ENCODE measurements at regions not wholly inside any gene's neighbourhood (a gene's known extent, or its start where the extent isn't known, plus 50 kb on each side); places are given as distances from the start of the nearest gene placed in this dataset.
A peak's percentile ranks its signal among the peaks of the same experiment; 100 is the strongest.

DNA sequence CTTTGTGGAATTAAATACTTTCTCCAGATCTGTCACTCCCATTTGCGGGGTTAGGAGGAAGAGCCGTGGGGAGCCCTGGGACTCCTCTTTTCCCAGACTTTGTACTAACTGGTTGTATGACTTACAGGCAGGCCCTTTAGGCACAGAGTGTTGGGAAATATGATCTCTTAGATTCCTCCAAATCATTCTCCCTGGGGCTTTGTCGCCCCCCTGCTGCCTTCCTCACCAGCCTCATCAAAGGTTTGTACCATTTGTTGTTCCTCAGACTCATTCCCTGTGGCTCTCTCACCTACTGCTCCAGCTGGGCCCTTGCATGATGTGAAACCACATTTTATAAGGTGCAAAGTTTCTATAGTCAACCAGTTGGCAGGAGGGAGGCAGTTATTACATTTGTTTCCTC is 56.4 kb downstream of the CRYGS start:
- no peak for DNase-seq
- in situ Hi-C loops (cut with MboI; ENCODE audit: low pct_unique_long_range_greater_than_20kb, low sequenced_read_pairs), result no loop called here

DNA sequence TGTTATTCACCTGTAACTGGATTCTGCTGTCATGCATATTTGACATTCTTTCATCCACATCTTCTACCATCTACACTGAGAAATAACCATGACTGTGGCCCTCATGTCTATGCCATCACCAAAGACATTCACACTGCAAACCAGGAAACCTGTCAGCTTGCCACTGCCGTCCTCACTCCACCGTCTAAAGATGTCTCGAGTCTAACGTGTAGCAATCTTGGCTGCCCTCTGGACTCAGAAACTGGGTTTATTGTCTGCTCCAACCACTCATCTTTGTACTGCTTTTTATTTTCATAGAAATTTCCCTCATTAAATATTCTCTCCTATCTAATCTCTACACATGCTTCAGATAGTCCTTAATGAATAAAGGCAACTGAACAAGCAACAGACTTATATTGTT is 57.1 kb downstream of the CRYGS start:
- no peak for DNase-seq
- in situ Hi-C loops (cut with MboI; ENCODE audit: low pct_unique_long_range_greater_than_20kb, low sequenced_read_pairs), result no loop called here

GRCh38 chr3:186483611-186484340 is 60.4 kb downstream of the CRYGS start:
- no peak for DNase-seq
- in situ Hi-C loops (cut with MboI; ENCODE audit: low pct_unique_long_range_greater_than_20kb, low sequenced_read_pairs), result no loop called here

GRCh38 chr3:186481526-186481925 is 62.7 kb downstream of the CRYGS start:
- DNase-seq, result no peak
- in situ Hi-C loops (cut with MboI; ENCODE audit: low pct_unique_long_range_greater_than_20kb, low sequenced_read_pairs), result no loop called here

DNA sequence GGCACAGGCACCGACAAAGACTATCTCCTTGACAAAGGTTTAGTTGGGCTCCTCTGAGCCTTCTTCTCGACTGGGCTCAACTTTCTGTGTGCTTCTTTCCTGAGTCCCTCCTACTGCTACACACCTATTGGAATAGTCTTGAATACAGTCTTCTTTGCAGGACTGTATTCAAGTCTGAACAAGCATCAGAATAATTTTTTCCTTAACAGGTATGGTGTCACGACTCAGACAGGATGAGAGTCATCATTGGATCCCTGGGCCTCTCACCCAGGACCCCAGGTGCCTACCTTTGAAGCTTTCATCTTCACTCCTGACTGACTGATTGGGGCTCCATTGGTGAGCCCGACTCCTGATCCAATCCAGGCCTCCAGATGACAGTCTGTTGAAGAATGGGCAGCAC is 66.3 kb downstream of the CRYGS start:
- in situ Hi-C loops (cut with MboI; ENCODE audit: low pct_unique_long_range_greater_than_20kb, low sequenced_read_pairs), result no loop called here
- no peak for DNase-seq

DNA sequence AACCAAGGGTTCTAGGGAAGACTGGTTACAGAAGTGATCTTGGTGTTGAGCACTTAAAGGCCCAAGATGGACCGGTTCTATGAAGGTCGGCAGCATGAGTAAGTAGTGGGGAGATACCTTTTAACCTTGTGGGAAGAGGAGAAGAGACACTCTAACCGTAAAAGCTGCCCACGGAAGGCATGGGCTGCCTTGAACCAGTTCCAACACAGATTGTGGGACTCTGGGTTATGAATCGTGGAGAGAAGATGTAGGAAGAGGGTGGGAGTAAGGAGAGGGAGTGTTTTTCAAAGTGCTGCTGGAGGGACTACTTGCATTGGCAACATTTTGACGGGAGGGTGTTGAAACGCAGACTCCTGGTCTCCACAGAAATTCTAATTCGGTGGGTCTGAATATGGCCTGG is 67.1 kb downstream of the CRYGS start:
- in situ Hi-C loops (cut with MboI; ENCODE audit: low pct_unique_long_range_greater_than_20kb, low sequenced_read_pairs), result no loop called here
- no peak for DNase-seq

- in situ Hi-C loops (cut with MboI; ENCODE audit: low pct_unique_long_range_greater_than_20kb, low sequenced_read_pairs), result no loop called here
Measured at GRCh38 chr3:186476541-186476940, 67.6 kb downstream of the CRYGS start.

DNA sequence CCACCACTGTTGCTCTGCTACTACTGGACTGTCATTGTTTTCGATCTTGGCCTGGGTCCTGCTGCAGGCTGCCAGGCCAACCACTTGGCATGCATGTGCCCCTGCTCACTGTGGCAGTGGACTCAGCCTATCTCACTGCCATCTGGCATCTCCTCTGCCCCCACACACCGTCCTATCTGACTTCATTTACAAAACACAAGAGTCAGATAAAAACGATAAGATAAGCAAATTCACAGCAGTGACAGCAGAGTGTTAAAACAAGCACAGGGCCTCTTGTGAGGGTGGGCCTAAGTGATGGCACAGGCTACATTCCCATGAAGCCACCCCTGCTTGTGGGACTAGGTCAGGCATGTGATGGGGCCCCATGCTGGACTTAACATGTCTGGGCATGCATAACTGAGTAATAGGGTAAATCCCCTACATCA is 68.1 kb downstream of the CRYGS start:
- DNase-seq, result peak; percentile 15
- in situ Hi-C loops (cut with MboI; ENCODE audit: low pct_unique_long_range_greater_than_20kb, low sequenced_read_pairs), result no loop called here

More at GRCh38 chr3:186476541-186476940, 67.6 kb downstream of the CRYGS start:
- DNase-seq, result no peak

GRCh38 chr3:186473166-186473565 is 71.0 kb downstream of the CRYGS start:
- no peak for DNase-seq
- in situ Hi-C loops (cut with MboI; ENCODE audit: low pct_unique_long_range_greater_than_20kb, low sequenced_read_pairs), result no loop called here

DNA sequence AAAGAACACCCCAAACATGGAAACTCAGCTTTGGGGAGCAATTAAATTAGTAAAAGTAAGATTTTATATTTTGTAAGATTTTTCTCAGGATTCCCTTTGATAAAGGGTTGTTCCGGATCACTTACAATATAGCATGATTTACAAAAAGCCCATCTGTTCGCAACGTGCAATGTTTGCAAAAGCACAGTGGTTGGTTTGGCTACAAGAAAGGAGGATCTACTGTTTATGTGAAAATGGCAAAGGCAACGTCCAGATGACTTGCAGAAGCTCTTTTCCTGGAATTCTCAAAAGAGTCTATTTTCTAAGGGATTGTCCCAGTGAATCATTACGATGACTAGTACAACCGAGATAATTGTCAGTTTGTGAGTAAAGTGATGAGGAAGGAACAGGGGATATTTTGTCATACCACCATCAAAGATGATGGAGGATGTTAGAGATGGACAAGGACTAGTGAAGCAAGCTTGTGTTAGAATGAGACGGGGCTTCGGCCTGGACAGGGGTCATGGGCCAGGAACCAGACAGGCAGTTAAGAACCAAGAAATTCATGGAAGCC is 71.6 kb downstream of the CRYGS start:
- no peak for DNase-seq

DNA sequence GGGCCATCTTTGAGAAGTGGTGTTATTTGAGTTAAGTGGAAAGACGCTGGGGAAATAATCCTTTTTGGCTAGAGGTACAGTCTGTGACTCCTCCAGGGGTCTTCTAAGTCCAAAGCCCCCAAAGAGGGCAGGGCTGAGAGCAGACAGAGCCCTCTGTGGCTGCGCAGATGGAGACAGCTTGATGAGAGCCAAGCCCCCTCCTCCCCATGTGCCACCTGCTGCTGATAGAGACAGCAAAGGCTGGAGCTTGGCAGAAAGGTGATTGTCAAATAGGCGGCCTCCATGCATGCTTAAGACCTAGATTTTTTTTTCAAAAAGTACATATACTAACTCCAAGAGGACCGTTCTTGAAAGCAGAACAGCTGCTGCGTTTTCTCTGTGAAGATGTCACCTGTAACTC is 72.4 kb downstream of the CRYGS start:
- no peak for DNase-seq
- in situ Hi-C loops (cut with MboI; ENCODE audit: low pct_unique_long_range_greater_than_20kb, low sequenced_read_pairs), result no loop called here

More for the DNA sequence above, 71.6 kb downstream of the CRYGS start:
- in situ Hi-C loops (cut with MboI; ENCODE audit: low pct_unique_long_range_greater_than_20kb, low sequenced_read_pairs), result no loop called here

DNA sequence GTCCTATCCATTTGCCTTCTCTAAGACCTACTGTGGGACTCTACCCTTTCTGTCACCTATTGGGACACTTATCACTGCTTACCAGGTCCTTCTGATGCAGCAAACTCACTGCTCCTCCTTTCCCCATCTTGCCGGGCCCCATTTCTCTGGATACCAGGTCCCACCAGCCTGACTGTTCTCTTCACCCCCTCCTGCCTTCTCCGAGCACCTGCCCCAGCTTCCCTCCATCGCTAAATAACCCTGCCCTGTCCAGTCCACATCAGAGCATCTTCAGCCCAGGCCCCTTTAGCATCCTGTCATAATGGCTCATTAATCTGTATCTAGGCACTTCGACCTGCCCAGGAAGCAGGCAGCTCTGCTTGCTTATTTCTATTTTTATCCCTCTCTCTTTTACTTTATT is 74.7 kb downstream of the CRYGS start:
- in situ Hi-C loops (cut with MboI; ENCODE audit: low pct_unique_long_range_greater_than_20kb, low sequenced_read_pairs), result no loop called here
- no peak for DNase-seq

DNA sequence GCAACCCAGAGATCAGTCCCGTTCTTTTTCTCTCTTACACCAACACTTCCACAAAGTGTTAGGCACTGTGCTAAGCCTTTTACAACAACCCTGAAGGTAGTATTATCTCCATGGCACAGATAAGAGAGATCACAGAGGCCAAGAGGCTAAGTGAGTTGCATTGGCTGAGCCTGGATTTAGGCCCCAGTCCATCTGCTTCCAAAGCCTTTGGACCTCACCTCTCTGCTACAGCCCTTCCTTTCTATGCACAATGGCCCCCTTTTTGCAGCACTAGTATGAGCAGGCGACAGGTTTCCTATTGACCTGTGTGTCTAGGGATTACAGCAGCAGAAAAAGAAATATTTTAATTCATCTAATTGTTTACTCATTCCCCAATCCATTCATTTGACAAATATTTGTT is 76.2 kb downstream of the CRYGS start:
- in situ Hi-C loops (cut with MboI; ENCODE audit: low pct_unique_long_range_greater_than_20kb, low sequenced_read_pairs), result no loop called here
- DNase-seq, result no peak

GRCh38 chr3:186466391-186466974 is 77.7 kb downstream of the CRYGS start:
- in situ Hi-C loops (cut with MboI; ENCODE audit: low pct_unique_long_range_greater_than_20kb, low sequenced_read_pairs), result no loop called here
- no peak for DNase-seq

DNA sequence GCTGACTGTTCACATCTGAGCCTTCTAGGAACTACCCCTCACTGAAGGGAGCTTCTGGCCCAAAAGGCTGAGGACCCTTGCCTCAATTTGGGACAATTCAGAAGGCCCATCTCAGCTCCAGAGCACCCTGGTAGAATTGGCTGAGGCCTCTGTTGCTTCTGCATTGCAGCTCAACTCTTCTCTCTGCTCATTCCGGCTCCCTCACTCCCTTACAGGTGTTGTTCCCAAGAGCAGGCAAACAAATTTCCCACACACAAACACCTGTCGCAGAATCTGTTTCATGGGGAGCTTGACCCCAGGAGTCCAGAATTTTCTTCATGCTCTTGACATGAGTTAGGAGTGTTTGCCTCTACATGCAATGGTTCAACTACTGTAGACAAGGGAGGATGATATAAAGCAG is 78.7 kb downstream of the CRYGS start:
- DNase-seq, result no peak
- in situ Hi-C loops (cut with MboI; ENCODE audit: low pct_unique_long_range_greater_than_20kb, low sequenced_read_pairs), result no loop called here

DNA sequence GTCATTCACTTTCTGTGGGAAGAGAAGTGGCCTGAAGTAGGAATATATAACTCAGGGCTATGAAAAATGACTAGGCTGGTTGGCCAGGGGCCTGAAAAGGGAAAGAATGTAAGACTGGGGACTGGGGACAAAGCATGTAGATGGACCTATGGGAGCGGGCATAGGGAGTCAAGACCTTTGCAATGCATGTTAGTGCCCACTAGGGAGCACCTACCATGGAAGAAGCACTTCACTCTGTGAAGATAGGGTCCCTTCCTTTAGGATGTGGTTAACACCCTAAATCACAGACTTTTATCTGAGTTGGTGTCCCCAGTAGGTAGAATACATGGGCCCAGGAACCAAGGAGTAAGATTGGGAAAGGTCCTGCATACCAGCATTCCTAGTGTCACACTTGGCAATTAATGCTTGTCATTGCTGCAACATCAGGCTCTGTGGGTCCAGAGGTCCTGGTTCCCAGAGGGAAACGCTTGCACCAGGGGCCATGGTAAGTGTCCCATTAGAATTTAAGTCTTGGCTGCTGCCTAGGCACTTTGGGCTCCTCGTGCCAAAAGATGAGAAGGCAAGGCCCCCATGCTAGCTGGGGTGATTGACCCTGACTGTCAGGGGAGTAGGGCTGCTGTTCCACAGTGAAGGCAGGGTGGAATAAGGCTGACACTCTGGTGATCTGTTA is 79.6 kb downstream of the CRYGS start:
- in situ Hi-C loops (cut with MboI; ENCODE audit: low pct_unique_long_range_greater_than_20kb, low sequenced_read_pairs), result no loop called here
- no peak for DNase-seq

DNA sequence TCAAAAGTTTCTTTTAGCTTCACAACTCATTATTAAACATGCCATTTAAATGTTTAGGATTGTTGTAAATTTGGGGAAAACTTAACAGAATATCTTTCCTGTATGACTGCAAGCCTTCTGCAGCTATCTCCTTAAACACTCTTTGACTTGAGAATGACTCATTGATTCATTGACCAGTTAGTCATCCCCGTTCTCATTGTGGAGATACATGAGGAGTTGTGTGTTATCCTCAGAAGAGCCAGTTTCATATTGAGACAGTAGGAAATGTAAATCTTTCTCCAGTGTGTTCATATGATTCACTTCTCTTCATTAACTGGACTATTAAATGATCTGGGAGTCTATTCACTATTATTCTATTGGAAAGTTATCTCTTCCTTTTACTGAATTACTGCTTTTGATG is 83.0 kb downstream of the CRYGS start:
- in situ Hi-C loops (cut with MboI; ENCODE audit: low pct_unique_long_range_greater_than_20kb, low sequenced_read_pairs), result no loop called here
- DNase-seq, result no peak

DNA sequence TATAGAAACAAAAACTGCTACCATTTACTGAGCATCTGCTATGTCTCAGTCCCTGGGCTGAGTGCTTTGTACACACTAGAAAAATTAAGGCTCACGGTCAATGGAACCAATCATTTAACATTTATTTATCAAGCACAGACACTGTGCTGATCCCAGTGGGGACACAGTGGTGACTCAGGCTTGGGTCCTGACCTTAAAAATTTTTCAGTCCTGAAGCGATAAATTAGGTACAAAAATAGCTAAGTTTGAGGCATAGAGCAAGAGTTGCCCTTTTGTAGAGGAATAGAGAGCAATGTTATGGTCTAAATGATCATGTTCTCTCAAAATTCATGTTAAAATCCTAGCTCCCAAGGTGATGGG is 85.1 kb downstream of the CRYGS start:
- in situ Hi-C loops (cut with MboI; ENCODE audit: low pct_unique_long_range_greater_than_20kb, low sequenced_read_pairs), result no loop called here
- no peak for DNase-seq

- no peak for DNase-seq
Measured at GRCh38 chr3:186458306-186459107, 85.7 kb downstream of the CRYGS start.

DNA sequence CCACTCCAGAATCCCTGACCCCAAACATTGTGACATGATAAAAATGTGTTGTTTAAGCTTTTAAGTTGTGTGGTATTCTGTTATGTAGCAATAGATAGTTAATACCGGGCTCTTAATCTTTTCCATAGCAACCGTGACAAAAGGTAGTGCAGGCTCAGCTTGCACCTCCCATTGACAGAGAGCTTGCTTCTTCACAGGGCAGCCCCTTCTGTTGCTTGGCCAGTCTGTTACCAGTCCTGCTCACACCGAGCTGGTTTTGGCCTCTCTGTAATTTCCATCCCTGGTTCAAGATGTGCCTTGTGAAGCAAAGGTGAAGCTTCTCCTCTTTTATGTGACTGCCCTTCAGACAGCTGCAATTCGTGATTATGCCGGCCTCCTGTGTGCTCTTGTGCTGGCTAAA is 86.9 kb downstream of the CRYGS start:
- in situ Hi-C loops (cut with MboI; ENCODE audit: low pct_unique_long_range_greater_than_20kb, low sequenced_read_pairs), result no loop called here
- no peak for DNase-seq

More at GRCh38 chr3:186458306-186459107, 85.7 kb downstream of the CRYGS start:
- in situ Hi-C loops (cut with MboI; ENCODE audit: low pct_unique_long_range_greater_than_20kb, low sequenced_read_pairs), result no loop called here
